ENCODE measurements at regions not wholly inside any gene's neighbourhood (a gene's known extent, or its start where the extent isn't known, plus 50 kb on each side); places are given as distances from the start of the nearest gene placed in this dataset.
A peak's percentile ranks its signal among the peaks of the same experiment; 100 is the strongest.

GRCh38 chr3:150165396-150166094 is 194.8 kb upstream of the PFN2 start:
- no peak for DNase-seq (ENCODE audit: low read depth)

GRCh38 chr3:150161011-150161410 is 190.3 kb upstream of the PFN2 start:
- no peak for DNase-seq (ENCODE audit: low read depth)

GRCh38 chr3:150158943-150159625 is 188.4 kb upstream of the PFN2 start:
- no peak for DNase-seq (ENCODE audit: low read depth)

GRCh38 chr3:150152567-150152966 is 181.9 kb upstream of the PFN2 start:
- no peak for DNase-seq (ENCODE audit: low read depth)

- peak; percentile 66 for DNase-seq (ENCODE audit: low read depth)
Measured at GRCh38 chr3:150150633-150151032, 179.9 kb upstream of the PFN2 start.

GRCh38 chr3:150149651-150150051 is 179.0 kb upstream of the PFN2 start:
- peak; percentile 93 for DNase-seq (ENCODE audit: low read depth)

GRCh38 chr3:150148227-150148626 is 177.5 kb upstream of the PFN2 start:
- DNase-seq (ENCODE audit: low read depth), result no peak

GRCh38 chr3:150147776-150148175 is 177.1 kb upstream of the PFN2 start:
- peak; percentile 97 for DNase-seq (ENCODE audit: low read depth)

GRCh38 chr3:150146991-150147761 is 176.5 kb upstream of the PFN2 start:
- peak; percentile 99 for DNase-seq (ENCODE audit: low read depth)

GRCh38 chr3:150145659-150146058 is 175.0 kb upstream of the PFN2 start:
- DNase-seq (ENCODE audit: low read depth), result peak; percentile 100

GRCh38 chr3:150144191-150144708 is 173.6 kb upstream of the PFN2 start:
- DNase-seq (ENCODE audit: low read depth), result no peak

GRCh38 chr3:150142936-150143335 is 172.2 kb upstream of the PFN2 start:
- no peak for DNase-seq (ENCODE audit: low read depth)

GRCh38 chr3:150141790-150142326 is 171.2 kb upstream of the PFN2 start:
- DNase-seq (ENCODE audit: low read depth), result no peak

- no peak for DNase-seq (ENCODE audit: low read depth)
Measured at GRCh38 chr3:150140614-150141321, 170.1 kb upstream of the PFN2 start.

GRCh38 chr3:150138824-150139223 is 168.1 kb upstream of the PFN2 start:
- DNase-seq (ENCODE audit: low read depth), result no peak

GRCh38 chr3:150136242-150136641 is 165.5 kb upstream of the PFN2 start:
- no peak for DNase-seq (ENCODE audit: low read depth)

- DNase-seq (ENCODE audit: low read depth), result peak; percentile 76
Measured at GRCh38 chr3:150135287-150135721, 164.6 kb upstream of the PFN2 start.

GRCh38 chr3:150133293-150133692 is 162.6 kb upstream of the PFN2 start:
- peak; percentile 63 for DNase-seq (ENCODE audit: low read depth)

GRCh38 chr3:150132101-150132749 is 161.5 kb upstream of the PFN2 start:
- peak; percentile 41 for DNase-seq (ENCODE audit: low read depth)

GRCh38 chr3:150131663-150132062 is 161.0 kb upstream of the PFN2 start:
- no peak for DNase-seq (ENCODE audit: low read depth)

GRCh38 chr3:150130404-150131100 is 159.9 kb upstream of the PFN2 start:
- no peak for DNase-seq (ENCODE audit: low read depth)

All from iris pigment epithelial cell (primary cell).